Colonic mucosa (tissue), 4 donors: ENCODE measurements at regions not wholly inside any gene's neighbourhood (a gene's known extent, or its start where the extent isn't known, plus 50 kb on each side); places are given as distances from the start of the nearest gene placed in this dataset.

ENCODE experiments used
- DNase-seq: peaks from one replicate; pipeline ENCODE4 v3.0.0-alpha.2; 2020
- H3K27ac ChIP-seq: fragments of 200-600 bp; one replicate; pipeline ENCODE4 v1.8.0; 2021
- H3K27me3 ChIP-seq: fragments of 200-600 bp; one replicate; pipeline ENCODE4 v1.8.0; 2021
- H3K36me3 ChIP-seq: fragments of 200-600 bp; one replicate; pipeline ENCODE4 v1.8.0; 2021
- H3K4me1 ChIP-seq: fragments of 200-600 bp; one replicate; pipeline ENCODE4 v1.8.0; 2021; ENCODE audit warnings: mild to moderate bottlenecking
- H3K4me3 ChIP-seq: fragments of 200-600 bp; one replicate; pipeline ENCODE4 v1.8.0; 2021
- H3K9ac ChIP-seq, 2 donors: one replicate each; pipeline ENCODE4 v1.7.0; 2013; ENCODE audit warnings: control low read depth in 2 of 2, low read depth in 2 of 2, low read length in 2 of 2
- H3K9me3 ChIP-seq: fragments of 200-600 bp; one replicate; pipeline ENCODE4 v1.8.0; 2021
- CTCF ChIP-seq: fragments of 200-600 bp; IDR thresholded peaks from one replicate; pipeline ENCODE4 v1.8.0; 2022; ENCODE audit warnings: antibody characterized with exemption, mild to moderate bottlenecking
- intact Hi-C: fragments of 100-400 bp; cut with DNase I; formaldehyde crosslinking; loops from one replicate; pipeline ENCODE4 v1.14.1; 2022
- donor health status: healthy.
- donor health status: DM: no; HTN: no; CAD: no.
- donor health status: DM: no; HTN: no; CAD: no.

DNA sequence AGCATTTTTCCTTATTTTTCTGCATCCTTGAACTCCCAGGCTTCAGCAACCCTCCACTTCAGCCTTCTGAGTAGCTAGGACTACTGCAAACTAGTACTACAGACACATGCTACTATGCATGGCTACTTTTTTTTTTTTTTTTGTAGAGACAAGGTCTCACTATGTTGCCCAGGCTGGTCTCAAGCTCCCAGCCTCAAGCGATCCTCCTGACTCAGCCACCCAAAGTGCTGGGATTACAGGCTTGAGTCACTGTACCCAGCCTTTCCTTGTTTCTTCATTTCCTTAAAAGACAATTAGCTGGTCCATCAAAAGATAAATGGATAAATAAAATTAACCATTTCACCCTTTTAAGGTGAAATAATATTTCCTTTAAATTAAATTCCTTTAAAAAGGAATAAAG is 205.8 kb downstream of the SPTSSA start:
- Histone ChIP-seq H3K27ac (no peak overlapping the region), H3K4me3 (no peak overlapping the region), H3K4me1 (no peaks in the 10 kb centered on the region)

GRCh38 chr14:34254571-34254970 is 207.5 kb downstream of the SPTSSA start:
- Histone ChIP-seq H3K27ac (no peak overlapping the region), H3K4me1 (no peaks in the 10 kb centered on the region), H3K27me3 (no peaks in the 10 kb centered on the region), H3K9me3 (no peaks in the 10 kb centered on the region), H3K36me3 (no peaks in the 10 kb centered on the region), H3K4me3 (no peak overlapping the region), H3K9ac (no peak overlapping the region)
- no peak for DNase-seq
- intact Hi-C loops = no loop called here
- no peak for TF ChIP-seq CTCF

More for the DNA sequence above, 205.8 kb downstream of the SPTSSA start:
- Histone ChIP-seq H3K36me3 (no peaks in the 10 kb centered on the region), H3K9me3 (no peaks in the 10 kb centered on the region), H3K27me3 (no peaks in the 10 kb centered on the region), H3K9ac (no peak overlapping the region)
- no peak for DNase-seq
- no peak for TF ChIP-seq CTCF
- intact Hi-C loops = no loop called here

DNA sequence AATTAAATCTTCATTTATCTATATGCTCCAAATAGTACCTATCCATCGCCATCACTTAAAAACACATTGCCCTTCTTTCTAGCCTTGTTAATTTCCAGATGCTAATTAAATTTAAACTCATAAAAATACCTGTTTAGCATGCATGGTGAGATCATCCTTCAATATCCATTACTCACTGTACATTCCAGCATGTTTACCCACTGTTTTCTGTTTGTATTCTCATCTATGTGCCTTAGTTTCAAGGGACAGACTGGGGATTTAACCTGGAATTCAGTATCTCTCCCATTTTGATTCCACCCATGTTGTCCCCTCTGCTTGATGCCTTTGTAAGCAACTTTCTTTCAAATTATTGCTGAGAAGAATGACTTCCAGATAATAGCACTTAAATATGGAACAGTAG is 208.0 kb downstream of the SPTSSA start:
- intact Hi-C loops = no loop called here
- H3K9ac ChIP-seq = no peak overlapping the region
- no peaks in the 10 kb centered on the region for H3K4me1 ChIP-seq
- H3K27ac ChIP-seq = no peak overlapping the region
- H3K27me3 ChIP-seq = no peaks in the 10 kb centered on the region
- no peak for DNase-seq
- no peak for TF ChIP-seq CTCF
- H3K36me3 ChIP-seq = no peaks in the 10 kb centered on the region
- H3K9me3 ChIP-seq = no peaks in the 10 kb centered on the region
- no peak overlapping the region for H3K4me3 ChIP-seq

DNA sequence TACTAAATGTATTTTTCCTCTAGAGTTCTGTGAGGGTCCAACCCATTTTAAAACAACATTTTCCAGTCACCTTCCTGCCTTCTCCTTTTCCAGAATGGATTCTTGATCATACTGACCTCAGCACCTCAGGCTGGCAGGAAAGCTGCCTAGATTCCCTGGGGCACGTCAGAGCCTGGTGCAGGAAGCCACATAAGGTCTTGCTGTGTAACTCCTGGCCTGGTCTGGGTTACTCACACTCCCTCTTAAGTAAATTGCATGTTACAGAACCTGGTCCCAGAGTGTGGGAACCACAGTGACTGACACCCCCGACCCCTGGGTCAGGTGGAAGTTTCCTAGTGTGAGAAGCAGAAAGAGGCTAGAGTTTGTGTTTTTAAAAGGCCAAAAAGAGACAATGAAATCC is 209.8 kb downstream of the SPTSSA start:
- H3K27ac ChIP-seq = no peak overlapping the region
- no peaks in the 10 kb centered on the region for H3K27me3 ChIP-seq
- intact Hi-C loops = no loop called here

GRCh38 chr14:34251662-34252061 is 210.4 kb downstream of the SPTSSA start:
- no peak for DNase-seq
- Histone ChIP-seq H3K4me1 (no peaks in the 10 kb centered on the region), H3K36me3 (no peaks in the 10 kb centered on the region), H3K9ac (no peak overlapping the region), H3K9me3 (no peaks in the 10 kb centered on the region), H3K27ac (no peak overlapping the region), H3K4me3 (no peak overlapping the region), H3K27me3 (no peaks in the 10 kb centered on the region)
- intact Hi-C loops = no loop called here
- no peak for TF ChIP-seq CTCF

More for the DNA sequence above, 209.8 kb downstream of the SPTSSA start:
- no peak for TF ChIP-seq CTCF
- no peak overlapping the region for H3K9ac ChIP-seq
- no peak overlapping the region for H3K4me3 ChIP-seq
- no peaks in the 10 kb centered on the region for H3K4me1 ChIP-seq
- no peak for DNase-seq
- no peaks in the 10 kb centered on the region for H3K36me3 ChIP-seq
- no peaks in the 10 kb centered on the region for H3K9me3 ChIP-seq

DNA sequence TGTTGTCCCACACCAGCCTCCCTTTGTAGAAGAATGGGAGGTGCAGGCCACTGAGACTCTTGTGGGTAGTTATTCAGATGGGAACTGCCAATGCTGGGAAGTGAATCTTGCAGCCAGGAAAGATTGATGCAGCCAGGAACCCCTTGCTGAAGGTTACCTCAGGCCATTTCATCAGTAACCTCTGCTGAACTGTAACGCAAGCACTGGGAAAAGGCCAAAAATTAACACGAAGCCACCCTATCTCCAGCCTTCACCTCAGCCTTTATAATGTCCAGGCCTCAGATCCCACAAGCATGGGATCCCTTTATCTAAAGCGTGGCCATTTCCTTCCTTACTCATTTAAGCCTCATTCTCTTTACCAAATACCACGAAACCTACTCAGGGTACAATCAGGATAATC is 211.1 kb downstream of the SPTSSA start:
- intact Hi-C loops = no loop called here
- Histone ChIP-seq H3K36me3 (no peaks in the 10 kb centered on the region), H3K9me3 (no peaks in the 10 kb centered on the region), H3K27ac (no peak overlapping the region), H3K9ac (no peak overlapping the region), H3K4me3 (no peak overlapping the region), H3K27me3 (no peaks in the 10 kb centered on the region), H3K4me1 (no peaks in the 10 kb centered on the region)
- TF ChIP-seq CTCF = no peak
- DNase-seq = no peak
